Neural cell (in vitro differentiated cells): ENCODE measurements at regions not wholly inside any gene's neighbourhood (a gene's known extent, or its start where the extent isn't known, plus 50 kb on each side); places are given as distances from the start of the nearest gene placed in this dataset.

Experiments
- EP300 ChIP-seq: fragments of 450-650 bp; conservative IDR thresholded peaks from 2 replicates; pipeline ENCODE4 v1.6.1; 2014; ENCODE audit warnings: antibody characterized with exemption, mild to moderate bottlenecking, moderate library complexity; ENCODE audit not compliant: poor library complexity, severe bottlenecking
- EZH2 ChIP-seq: fragments of 200-600, 300-800 bp; shearing (Covaris generic), sonication (generic); IDR thresholded peaks from 2 replicates; pipeline ENCODE4 v1.6.1; 2014; ENCODE audit warnings: antibody characterized with exemption, low read length, borderline replicate concordance, mild to moderate bottlenecking; ENCODE audit not compliant: insufficient read depth, poor library complexity, severe bottlenecking
- POLR2AphosphoS5 ChIP-seq: IDR thresholded peaks from 2 replicates; pipeline ENCODE4 v1.6.1; 2012
- RAD21 ChIP-seq: fragments of 450-650 bp; conservative IDR thresholded peaks from 2 replicates; pipeline ENCODE4 v1.6.1; 2014; ENCODE audit warnings: antibody characterized with exemption, mild to moderate bottlenecking, moderate library complexity
- TF ChIP-seq, protein P1 (sequence below): fragments of 450-650 bp; IDR thresholded peaks from 2 replicates; pipeline ENCODE4 v1.5.1; 2014; ENCODE audit warnings: antibody characterized with exemption, mild to moderate bottlenecking, moderate library complexity; ENCODE audit not compliant: poor library complexity, severe bottlenecking

GRCh38 chr16:9205661-9206060 is 114.2 kb downstream of the HAPSTR1 start:
- TF ChIP-seq EZH2 (no peak), POLR2AphosphoS5 (no peak), EP300 (no peak), RAD21 (no peak)
- TF ChIP-seq, protein P1, sequence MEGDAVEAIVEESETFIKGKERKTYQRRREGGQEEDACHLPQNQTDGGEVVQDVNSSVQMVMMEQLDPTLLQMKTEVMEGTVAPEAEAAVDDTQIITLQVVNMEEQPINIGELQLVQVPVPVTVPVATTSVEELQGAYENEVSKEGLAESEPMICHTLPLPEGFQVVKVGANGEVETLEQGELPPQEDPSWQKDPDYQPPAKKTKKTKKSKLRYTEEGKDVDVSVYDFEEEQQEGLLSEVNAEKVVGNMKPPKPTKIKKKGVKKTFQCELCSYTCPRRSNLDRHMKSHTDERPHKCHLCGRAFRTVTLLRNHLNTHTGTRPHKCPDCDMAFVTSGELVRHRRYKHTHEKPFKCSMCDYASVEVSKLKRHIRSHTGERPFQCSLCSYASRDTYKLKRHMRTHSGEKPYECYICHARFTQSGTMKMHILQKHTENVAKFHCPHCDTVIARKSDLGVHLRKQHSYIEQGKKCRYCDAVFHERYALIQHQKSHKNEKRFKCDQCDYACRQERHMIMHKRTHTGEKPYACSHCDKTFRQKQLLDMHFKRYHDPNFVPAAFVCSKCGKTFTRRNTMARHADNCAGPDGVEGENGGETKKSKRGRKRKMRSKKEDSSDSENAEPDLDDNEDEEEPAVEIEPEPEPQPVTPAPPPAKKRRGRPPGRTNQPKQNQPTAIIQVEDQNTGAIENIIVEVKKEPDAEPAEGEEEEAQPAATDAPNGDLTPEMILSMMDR: no peak
